HG03097 (cell line): ENCODE measurements at regions not wholly inside any gene's neighbourhood (a gene's known extent, or its start where the extent isn't known, plus 50 kb on each side); places are given as distances from the start of the nearest gene placed in this dataset.
"Not testable (repeated sequence)": the region's sequence is repeated elsewhere in the genome, so short reads cannot be mapped to it uniquely, and the experiment has no call there.

Source experiments
- ATAC-seq: cut with Tn5 transposase; IDR thresholded peaks from one replicate; pipeline ENCODE4 v1.9.1; 2021; ENCODE audit not compliant: unreplicated experiment, low FRiP score

GRCh38 chr20:48220033-48220633 is 434.9 kb upstream of the SULF2 start:
- no peak for ATAC-seq

DNA sequence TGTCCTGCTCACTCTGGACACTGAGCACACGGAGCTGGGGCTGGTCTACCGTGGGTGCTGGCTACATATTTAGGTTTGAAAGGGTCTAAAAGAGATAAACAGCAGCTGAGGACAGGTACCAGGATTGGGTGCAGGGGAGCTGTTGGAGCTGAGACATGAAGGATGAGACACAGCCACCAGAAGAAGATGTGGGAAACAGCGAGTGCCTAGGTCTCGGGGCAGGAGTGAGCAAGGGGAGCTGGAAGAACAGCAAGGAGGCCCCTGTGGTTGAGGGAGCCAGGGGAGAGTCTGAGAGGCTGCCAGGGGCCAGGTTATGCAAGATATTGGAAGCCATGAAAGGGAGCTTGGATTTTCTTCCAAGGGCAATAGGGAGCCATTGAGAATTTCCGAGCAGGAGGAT is 434.0 kb upstream of the SULF2 start:
- ATAC-seq: no peak

DNA sequence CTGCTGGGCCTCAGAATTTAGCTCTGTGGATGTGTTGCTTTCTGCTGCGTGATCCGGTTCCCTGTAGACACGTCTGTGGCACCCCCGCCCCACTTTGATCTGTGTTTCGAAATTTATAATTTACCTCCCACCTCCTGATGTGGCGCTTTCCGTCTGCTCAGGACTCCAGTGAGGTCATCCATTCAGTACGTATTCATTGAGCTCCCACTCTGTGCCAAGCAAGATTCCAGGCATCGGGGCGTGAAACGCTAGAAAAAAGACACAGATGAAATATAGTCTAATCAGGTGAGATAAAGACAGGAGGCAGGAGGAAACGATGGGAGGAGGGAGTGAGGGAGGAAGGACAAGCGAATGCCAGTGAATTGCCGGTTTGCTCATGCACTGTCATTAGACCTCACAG is 431.9 kb upstream of the SULF2 start:
- ATAC-seq: no peak

DNA sequence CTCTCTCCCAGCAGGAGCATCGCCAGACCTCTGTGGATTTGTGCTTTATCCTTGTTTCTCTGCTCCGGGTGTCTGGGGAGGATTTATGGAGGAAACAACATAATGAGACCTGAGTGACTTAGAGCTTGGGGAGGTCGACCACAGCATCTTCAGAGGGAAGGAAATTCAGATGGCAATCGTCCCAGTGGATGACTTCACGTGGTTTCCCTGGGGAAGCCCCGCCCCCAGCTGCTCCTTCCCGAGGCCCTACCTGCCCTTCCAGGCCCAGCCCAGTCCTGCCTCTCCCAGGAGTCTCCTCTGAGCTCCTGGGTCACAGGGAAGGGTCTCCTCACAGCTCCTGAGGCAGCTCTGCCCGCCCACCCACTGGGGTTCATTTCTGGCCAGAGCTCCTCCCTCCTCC is 430.3 kb upstream of the SULF2 start:
- ATAC-seq: no peak

GRCh38 chr20:48214601-48215000 is 429.3 kb upstream of the SULF2 start:
- ATAC-seq: no peak

DNA sequence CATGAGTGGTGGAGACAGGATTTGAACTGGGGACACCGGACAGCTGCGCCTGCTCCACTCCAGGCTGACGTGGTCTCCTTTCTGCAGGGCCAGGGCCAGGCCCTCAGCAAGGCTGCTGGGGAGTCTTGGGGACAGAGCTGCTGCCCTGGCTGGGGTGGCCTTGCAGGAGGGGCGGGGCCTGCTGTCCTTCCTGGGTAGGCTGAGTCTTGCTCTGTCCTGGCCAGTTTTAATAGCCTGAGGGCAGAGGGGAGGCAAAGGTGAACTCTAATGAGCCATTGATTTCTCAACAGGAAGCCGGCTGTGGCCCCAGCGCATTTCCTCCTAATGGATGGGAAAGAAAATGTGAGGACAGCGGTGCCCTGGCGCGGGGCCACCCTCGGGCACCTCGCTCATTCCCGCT is 428.4 kb upstream of the SULF2 start:
- not testable (repeated sequence) for ATAC-seq

GRCh38 chr20:48212806-48213509 is 427.7 kb upstream of the SULF2 start:
- no peak for ATAC-seq

DNA sequence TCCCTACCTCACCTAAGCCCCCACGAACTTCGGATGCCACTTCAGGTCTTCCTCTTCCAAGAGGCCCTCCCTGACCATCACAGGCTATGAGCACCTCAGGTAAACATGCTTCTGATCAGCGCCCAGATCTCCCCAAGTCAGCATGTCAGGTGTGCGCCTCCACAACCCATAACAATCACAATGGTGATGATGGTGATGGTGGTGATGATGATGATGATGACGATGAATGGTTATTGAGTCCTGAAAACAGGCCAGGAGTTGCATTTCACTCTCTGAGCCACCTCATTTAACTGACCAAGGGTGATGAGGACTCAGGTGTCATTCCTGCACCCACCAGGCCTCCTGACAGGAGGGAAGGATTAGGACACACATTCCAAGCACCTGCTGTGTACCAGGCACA is 426.6 kb upstream of the SULF2 start:
- no peak for ATAC-seq

DNA sequence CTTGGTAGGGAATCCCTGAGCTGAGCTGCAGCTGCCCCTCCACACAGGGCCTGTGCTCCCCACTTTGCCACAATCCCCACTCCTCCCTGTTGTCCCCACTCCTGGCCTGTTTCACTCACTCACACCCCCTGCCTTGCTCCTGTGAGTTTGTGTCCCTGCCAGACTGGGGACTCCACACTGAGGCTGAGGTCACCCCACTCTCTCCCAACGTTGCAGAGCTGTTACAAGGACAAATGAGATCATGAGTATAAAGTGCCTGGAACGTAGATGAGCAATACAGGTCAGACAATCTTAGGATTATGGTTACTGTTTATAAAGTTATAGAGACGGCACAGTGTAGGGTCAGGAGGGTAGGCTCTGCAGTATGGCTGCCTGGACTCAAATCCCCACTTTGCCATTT is 426.0 kb upstream of the SULF2 start:
- ATAC-seq: no peak

DNA sequence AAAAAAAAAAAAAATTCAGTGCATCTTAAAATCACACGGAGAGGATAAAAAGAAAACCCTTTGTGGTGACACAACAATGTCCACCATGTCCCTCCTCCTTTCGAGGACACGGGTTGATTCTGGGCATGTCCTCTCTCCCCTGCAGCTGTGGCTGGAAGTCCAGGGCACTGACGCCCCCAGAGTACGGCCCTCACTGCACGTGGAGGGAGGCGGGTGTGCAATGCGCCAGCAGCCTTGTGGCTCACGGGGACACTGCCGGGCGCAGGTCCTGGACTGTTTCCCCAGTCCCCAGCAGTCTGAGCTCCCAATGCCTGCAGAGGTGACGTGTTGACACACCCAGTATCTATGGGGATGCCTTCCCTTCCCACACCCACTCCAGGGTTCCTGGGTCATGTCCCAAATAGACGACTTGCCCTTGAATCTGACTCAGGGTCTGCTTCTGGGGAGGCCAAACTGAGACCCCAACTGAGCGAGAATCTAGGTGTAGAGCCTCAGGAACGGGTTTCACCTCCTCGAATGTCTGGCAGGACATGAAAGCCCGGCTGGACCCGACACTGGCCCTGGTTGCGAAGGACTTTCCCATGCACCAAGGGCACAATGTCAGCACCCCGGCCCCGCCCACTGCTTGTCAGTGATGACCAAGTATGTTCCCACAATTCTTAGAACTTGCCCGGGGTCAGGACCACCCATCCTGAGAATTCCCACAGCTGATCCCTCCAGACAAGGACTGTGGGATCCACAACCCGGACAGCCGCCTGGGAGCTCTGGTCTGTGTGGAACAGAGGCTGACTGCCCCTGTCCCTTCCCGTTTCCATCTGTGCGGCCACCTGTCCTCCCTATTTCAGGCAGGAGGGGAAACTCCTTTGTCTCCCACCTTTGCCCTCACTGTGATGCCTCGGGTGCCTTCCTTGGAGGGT is 425.1 kb upstream of the SULF2 start:
- ATAC-seq: no peak

DNA sequence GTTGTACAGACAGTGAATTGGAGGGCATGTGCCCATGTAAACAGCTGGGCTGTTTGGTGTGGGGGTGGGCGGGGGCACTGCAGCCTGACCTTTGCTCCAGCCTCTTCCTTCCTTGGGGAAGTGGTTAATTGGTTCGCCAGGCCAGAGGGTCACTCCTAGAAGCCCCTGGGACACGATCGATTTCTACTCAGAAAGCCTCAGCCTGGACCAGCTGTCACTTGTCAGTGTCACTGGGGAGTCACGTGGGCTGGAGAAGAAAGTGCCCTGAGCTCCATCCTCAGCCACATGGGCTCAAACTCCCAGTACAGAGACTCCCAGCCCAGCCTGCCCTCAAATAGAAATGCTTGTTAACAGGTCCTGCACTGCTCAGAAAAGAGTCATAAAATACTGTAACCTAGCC is 423.8 kb upstream of the SULF2 start:
- no peak for ATAC-seq

DNA sequence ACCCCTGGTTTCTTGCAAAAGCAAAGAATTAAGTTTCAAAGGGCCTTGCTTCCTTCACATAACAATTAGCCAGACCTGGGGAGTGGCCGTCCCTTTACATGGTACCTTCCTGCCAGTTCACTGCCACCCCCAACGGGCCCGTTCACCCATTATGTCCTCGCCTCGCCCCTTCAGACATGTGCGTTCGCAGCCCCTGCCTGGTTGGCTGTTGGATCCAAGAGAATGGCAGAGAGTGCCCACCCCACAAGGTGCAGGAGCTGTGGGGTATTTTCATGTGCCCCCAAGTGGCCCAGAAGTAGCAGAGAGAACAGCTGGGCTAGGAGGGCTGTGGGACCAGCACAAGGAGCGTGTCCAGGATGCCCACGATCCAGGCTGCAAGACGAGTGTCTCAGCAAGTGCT is 422.9 kb upstream of the SULF2 start:
- no peak for ATAC-seq

GRCh38 chr20:48207505-48207904 is 422.2 kb upstream of the SULF2 start:
- no peak for ATAC-seq

GRCh38 chr20:48205786-48206185 is 420.5 kb upstream of the SULF2 start:
- no peak for ATAC-seq

- ATAC-seq: no peak
Measured at GRCh38 chr20:48205281-48205782, 420.1 kb upstream of the SULF2 start.

GRCh38 chr20:48204499-48204898 is 419.2 kb upstream of the SULF2 start:
- no peak for ATAC-seq

DNA sequence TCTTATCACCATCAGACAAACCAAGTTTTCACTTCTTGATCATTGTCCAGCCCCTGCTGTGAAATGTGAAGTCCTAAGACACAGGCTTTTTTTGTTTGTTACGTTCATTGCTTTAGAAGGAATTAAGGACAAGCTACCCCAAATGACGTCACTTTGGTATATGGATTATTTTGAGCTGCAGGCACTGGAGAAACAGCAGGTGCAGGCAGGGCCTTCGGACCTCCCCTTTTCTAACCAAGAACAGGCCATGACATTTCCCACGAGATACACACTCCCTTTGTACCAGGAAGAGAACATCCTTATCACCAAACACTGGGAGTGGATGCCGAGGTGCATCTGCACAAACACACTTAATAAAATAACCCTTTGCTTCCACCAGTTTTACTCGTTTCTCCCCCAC is 418.0 kb upstream of the SULF2 start:
- ATAC-seq: no peak

DNA sequence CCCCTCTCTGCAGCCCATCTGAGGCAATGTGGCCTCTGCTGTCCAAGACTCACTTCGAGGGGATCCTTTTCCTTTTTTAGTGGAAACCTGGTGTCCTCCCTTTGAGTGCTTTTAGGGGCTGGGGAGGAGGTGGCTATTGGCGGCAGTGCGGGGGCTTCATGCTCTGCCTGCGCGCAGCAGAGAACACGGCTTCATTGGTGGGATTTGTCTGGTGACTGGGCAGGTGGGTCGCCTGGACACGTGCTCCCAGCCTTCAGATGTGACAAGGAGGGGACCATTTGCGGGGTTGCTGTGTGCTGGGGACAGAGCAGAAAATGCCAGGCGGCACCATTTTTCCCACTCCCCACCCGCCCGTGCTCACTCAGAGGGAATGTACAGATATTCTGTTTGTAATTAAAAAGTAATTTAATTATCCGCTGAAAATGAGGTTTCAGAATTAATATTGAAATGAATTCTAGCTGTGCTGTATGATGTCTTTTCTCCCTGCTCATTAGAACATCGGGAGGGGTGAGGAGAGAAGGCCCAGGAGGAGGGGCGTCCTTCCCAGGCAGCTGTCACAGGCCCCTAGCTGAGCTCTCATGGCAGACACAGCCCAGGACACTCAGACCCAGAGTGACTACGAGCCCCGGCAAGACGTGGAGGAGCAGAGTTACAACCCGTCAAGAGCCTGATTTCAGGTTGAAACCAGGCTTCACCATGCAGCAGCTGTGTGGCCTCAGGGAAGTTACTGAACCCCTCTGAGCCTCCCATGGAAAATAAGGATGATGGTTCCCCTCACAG is 417.2 kb upstream of the SULF2 start:
- ATAC-seq: no peak

GRCh38 chr20:48201885-48202284 is 416.6 kb upstream of the SULF2 start:
- ATAC-seq: no peak

DNA sequence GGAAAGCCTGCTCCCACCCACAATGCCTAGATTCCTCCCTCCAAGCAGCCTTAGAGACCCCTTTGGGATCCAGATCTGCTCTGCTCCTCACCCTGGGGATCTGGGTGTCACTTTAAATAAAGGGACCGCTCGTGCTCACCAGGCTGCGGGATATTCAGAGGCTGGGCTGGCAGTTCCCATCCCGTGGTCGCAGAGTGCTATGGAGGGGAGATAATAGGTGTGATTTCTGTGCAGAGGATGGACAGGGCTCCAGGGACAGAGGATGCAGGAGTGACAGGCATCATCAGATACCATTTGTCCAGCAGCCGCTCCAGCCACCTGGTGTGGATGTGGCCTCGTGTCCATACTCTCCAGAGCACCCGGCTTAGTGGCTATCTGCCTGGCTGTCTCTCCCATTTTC is 415.9 kb upstream of the SULF2 start:
- ATAC-seq: no peak
